ENCODE measurements at regions not wholly inside any gene's neighbourhood (a gene's known extent, or its start where the extent isn't known, plus 50 kb on each side); places are given as distances from the start of the nearest gene placed in this dataset.

DNA sequence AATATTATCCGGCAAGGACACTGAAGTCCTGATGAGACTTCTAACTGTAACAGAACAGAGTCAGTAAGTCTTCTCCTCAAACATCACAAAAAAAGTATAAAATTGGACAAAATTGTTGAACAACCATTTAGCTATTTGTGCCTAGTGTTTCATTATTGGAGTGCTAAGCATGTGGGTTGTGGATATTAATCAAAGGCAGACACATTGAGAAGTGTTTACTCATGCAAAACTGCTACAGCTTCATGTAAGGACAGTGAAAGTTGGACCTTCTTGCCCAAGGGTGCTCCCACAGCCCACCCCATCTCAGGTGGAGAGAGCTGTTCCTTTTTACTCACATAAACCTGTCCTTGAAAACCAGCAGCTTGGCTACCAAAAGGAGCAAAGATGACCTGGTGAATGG lies 355.1 kb upstream of the DAB2 start:
- TF ChIP-seq CTCF (IDR thresholded peaks at IDR 0.05; ENCODE audit: low read length) (no peak), EZH2 (optimal IDR thresholded peaks at IDR 0.05; ENCODE audit: low read depth, low read length) (no peak)

Data from MM.1S (cell line).